Ascending aorta (tissue), 2 donors: ENCODE measurements at regions not wholly inside any gene's neighbourhood (a gene's known extent, or its start where the extent isn't known, plus 50 kb on each side); places are given as distances from the start of the nearest gene placed in this dataset.

Experiments
- DNase-seq, 2 donors: peaks; one replicate each; pipeline ENCODE4 v3.0.0-alpha.2; 2019; ENCODE audit warnings: low spot score in 2 of 2
- H3K27ac ChIP-seq, 2 donors: fragments of 200-600 bp; sonication (generic); one replicate each; pipeline ENCODE4 v1.5.1; 2016 to 2017; ENCODE audit warnings: mild to moderate bottlenecking in 1 of 2
- H3K27me3 ChIP-seq: fragments of 200-600 bp; sonication (generic); one replicate; pipeline ENCODE4 v1.5.1; 2017
- H3K36me3 ChIP-seq, 2 donors: fragments of 200-600 bp; sonication (generic); one replicate each; pipeline ENCODE4 v1.5.1; 2016
- H3K4me1 ChIP-seq, 2 donors: fragments of 200-600 bp; sonication (generic); one replicate each; pipeline ENCODE4 v1.5.1; 2016 to 2017; ENCODE audit warnings: mild to moderate bottlenecking in 1 of 2
- H3K4me3 ChIP-seq, 2 donors: fragments of 200-600 bp; sonication (generic); one replicate each; pipeline ENCODE4 v1.5.1; 2016 to 2017; ENCODE audit warnings: mild to moderate bottlenecking in 1 of 2
- H3K9me3 ChIP-seq, 2 donors: fragments of 200-600 bp; sonication (generic); one replicate each; pipeline ENCODE4 v1.5.1; 2016
- CTCF ChIP-seq, 3 experiments: fragments of 200-600 bp in 2 of 3; fragments of 450-650 bp in 1 of 3; sonication (generic) in 2 of 3; IDR thresholded peaks; one replicate each; pipeline ENCODE4 v1.5.1; 2016 to 2019; ENCODE audit warnings: antibody characterized with exemption in 3 of 3, mild to moderate bottlenecking in 1 of 3, moderate library complexity in 1 of 3
- intact Hi-C: fragments of 100-400 bp; cut with DNase I; formaldehyde crosslinking; loops from one replicate; pipeline ENCODE4 v1.15.1; 2023

GRCh38 chr22:19591568-19591967, 67.4 kb upstream of the CLDN5 start:
- Histone ChIP-seq H3K27me3 (no peaks in the 10 kb centered on the region), H3K27ac (no peak overlapping the region), H3K4me3 (no peak overlapping the region), H3K4me1 (no peaks in the 10 kb centered on the region), H3K36me3 (no peaks in the 10 kb centered on the region), H3K9me3 (no peaks in the 10 kb centered on the region)
- no peak for TF ChIP-seq CTCF (IDR thresholded peaks at IDR 0.05)
- no peak for DNase-seq
- intact Hi-C loops = no loop called here

GRCh38 chr22:19592464-19592863, 68.3 kb upstream of the CLDN5 start:
- intact Hi-C loops = no loop called here

GRCh38 chr22:19593991-19594569, 69.9 kb upstream of the CLDN5 start:
- H3K27ac ChIP-seq = no peak overlapping the region
- H3K9me3 ChIP-seq = no peaks in the 10 kb centered on the region
- no peaks in the 10 kb centered on the region for H3K27me3 ChIP-seq
- TF ChIP-seq CTCF (IDR thresholded peaks at IDR 0.05) = no peak
- no peak overlapping the region for H3K4me3 ChIP-seq
- no peak for DNase-seq
- intact Hi-C loops = no loop called here
- H3K4me1 ChIP-seq = no peaks in the 10 kb centered on the region
- no peaks in the 10 kb centered on the region for H3K36me3 ChIP-seq

More at GRCh38 chr22:19592464-19592863, 68.3 kb upstream of the CLDN5 start:
- Histone ChIP-seq H3K9me3 (no peaks in the 10 kb centered on the region), H3K36me3 (no peaks in the 10 kb centered on the region), H3K4me3 (no peak overlapping the region), H3K27ac (no peak overlapping the region), H3K27me3 (no peaks in the 10 kb centered on the region), H3K4me1 (no peaks in the 10 kb centered on the region)
- no peak for TF ChIP-seq CTCF (IDR thresholded peaks at IDR 0.05)
- no peak for DNase-seq

GRCh38 chr22:19595532-19595931, 71.3 kb upstream of the CLDN5 start:
- no peak overlapping the region for H3K4me3 ChIP-seq
- H3K4me1 ChIP-seq = no peaks in the 10 kb centered on the region
- no peaks in the 10 kb centered on the region for H3K27me3 ChIP-seq
- H3K27ac ChIP-seq = no peak overlapping the region
- H3K36me3 ChIP-seq = no peaks in the 10 kb centered on the region
- no peaks in the 10 kb centered on the region for H3K9me3 ChIP-seq
- no peak for DNase-seq
- intact Hi-C loops = no loop called here
- no peak for TF ChIP-seq CTCF (IDR thresholded peaks at IDR 0.05)

GRCh38 chr22:19596680-19597398, 72.6 kb upstream of the CLDN5 start:
- Histone ChIP-seq H3K27me3 (no peaks in the 10 kb centered on the region), H3K4me1 (no peaks in the 10 kb centered on the region), H3K36me3 (no peaks in the 10 kb centered on the region), H3K4me3 (no peak overlapping the region), H3K27ac (no peak overlapping the region), H3K9me3 (no peaks in the 10 kb centered on the region)
- no peak for DNase-seq
- intact Hi-C loops = no loop called here
- no peak for TF ChIP-seq CTCF (IDR thresholded peaks at IDR 0.05)
